GM19455 (cell line): ENCODE measurements at regions not wholly inside any gene's neighbourhood (a gene's known extent, or its start where the extent isn't known, plus 50 kb on each side); places are given as distances from the start of the nearest gene placed in this dataset.
"Not testable (repeated sequence)": the region's sequence is repeated elsewhere in the genome, so short reads cannot be mapped to it uniquely, and the experiment has no call there.

Experiments
- ATAC-seq: cut with Tn5 transposase; IDR thresholded peaks from one replicate; pipeline ENCODE4 v1.9.1; 2021; ENCODE audit not compliant: unreplicated experiment

- no peak for ATAC-seq
Measured at GRCh38 chr12:80045594-80045993, 53.7 kb upstream of the OTOGL start.

- no peak for ATAC-seq
Measured at GRCh38 chr12:80044694-80045046, 54.7 kb upstream of the OTOGL start.

- ATAC-seq, result no peak
Measured at GRCh38 chr12:80041692-80042091, 57.6 kb upstream of the OTOGL start.

GRCh38 chr12:80041071-80041470, 58.3 kb upstream of the OTOGL start:
- ATAC-seq, result no peak

- no peak for ATAC-seq
Measured at GRCh38 chr12:80040075-80040738, 59.1 kb upstream of the OTOGL start.

GRCh38 chr12:80038062-80038560, 61.2 kb upstream of the OTOGL start:
- ATAC-seq, result no peak

- no peak for ATAC-seq
Measured at GRCh38 chr12:80033448-80033847, 65.9 kb upstream of the OTOGL start.

GRCh38 chr12:80032946-80033345, 66.4 kb upstream of the OTOGL start:
- ATAC-seq, result no peak

- no peak for ATAC-seq
Measured at GRCh38 chr12:80031229-80031628, 68.1 kb upstream of the OTOGL start.

- no peak for ATAC-seq
Measured at GRCh38 chr12:80025638-80026037, 73.7 kb upstream of the OTOGL start.

- ATAC-seq, result no peak
Measured at GRCh38 chr12:80019691-80020090, 79.6 kb upstream of the OTOGL start.

- no peak for ATAC-seq
Measured at GRCh38 chr12:80018119-80018518, 81.2 kb upstream of the OTOGL start.

- ATAC-seq, result no peak
Measured at GRCh38 chr12:80017261-80017870, 82.0 kb upstream of the OTOGL start.

GRCh38 chr12:80016684-80017083, 81.8 kb upstream of the PPP1R12A start:
- ATAC-seq, result no peak

GRCh38 chr12:80015660-80016059, 80.8 kb upstream of the PPP1R12A start:
- no peak for ATAC-seq

- ATAC-seq, result not testable (repeated sequence)
Measured at GRCh38 chr12:80003744-80004143, 68.8 kb upstream of the PPP1R12A start.

- no peak for ATAC-seq
Measured at GRCh38 chr12:80001562-80001961, 66.7 kb upstream of the PPP1R12A start.

GRCh38 chr12:80000831-80001230, 65.9 kb upstream of the PPP1R12A start:
- ATAC-seq, result no peak

GRCh38 chr12:79998554-79998953, 63.7 kb upstream of the PPP1R12A start:
- no peak for ATAC-seq

GRCh38 chr12:79997096-79997791, 62.3 kb upstream of the PPP1R12A start:
- ATAC-seq, result peak; percentile 100

- not testable (repeated sequence) for ATAC-seq
Measured at GRCh38 chr12:79995385-79996084, 60.6 kb upstream of the PPP1R12A start.
